HL-60 (cell line): ENCODE measurements at regions not wholly inside any gene's neighbourhood (a gene's known extent, or its start where the extent isn't known, plus 50 kb on each side); places are given as distances from the start of the nearest gene placed in this dataset.

Experiments
- GABPA ChIP-seq: IDR thresholded peaks from 2 replicates; pipeline ENCODE4 v1.6.1; 2012; ENCODE audit warnings: low read depth
- SPI1 ChIP-seq: IDR thresholded peaks from 2 replicates; pipeline ENCODE4 v1.6.1; 2012; ENCODE audit warnings: low read depth, mild to moderate bottlenecking, borderline replicate concordance
- TF ChIP-seq, protein P1 (sequence below): IDR thresholded peaks from one replicate; pipeline ENCODE4 v1.5.1; 2011; ENCODE audit warnings: low read length, control low read depth, inconsistent platforms; ENCODE audit not compliant: insufficient read depth
- TF ChIP-seq, protein P2 (sequence below): IDR thresholded peaks from 2 replicates; pipeline ENCODE4 v1.6.1; 2012; ENCODE audit warnings: low read depth; ENCODE audit not compliant: insufficient replicate concordance

DNA sequence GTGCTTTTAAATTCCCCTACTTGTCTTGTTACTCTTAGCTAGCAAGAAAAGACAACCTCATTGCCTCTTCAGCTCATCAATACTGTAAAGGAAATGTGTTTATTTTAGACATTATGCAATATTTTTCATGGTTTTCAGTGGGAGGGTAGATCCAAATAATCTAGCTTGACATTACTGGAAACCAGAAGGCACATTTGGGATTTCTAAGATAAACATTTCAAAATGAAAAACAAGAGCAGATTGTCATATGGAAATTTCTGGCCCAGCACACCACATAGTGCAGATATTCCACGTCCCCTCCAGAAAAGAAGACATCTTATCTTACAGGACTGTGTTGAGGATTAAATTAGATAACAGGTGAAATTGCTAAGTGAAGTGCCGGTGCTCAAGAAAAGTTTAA, 296.9 kb downstream of the MSX2 start:
- TF ChIP-seq, protein P1, sequence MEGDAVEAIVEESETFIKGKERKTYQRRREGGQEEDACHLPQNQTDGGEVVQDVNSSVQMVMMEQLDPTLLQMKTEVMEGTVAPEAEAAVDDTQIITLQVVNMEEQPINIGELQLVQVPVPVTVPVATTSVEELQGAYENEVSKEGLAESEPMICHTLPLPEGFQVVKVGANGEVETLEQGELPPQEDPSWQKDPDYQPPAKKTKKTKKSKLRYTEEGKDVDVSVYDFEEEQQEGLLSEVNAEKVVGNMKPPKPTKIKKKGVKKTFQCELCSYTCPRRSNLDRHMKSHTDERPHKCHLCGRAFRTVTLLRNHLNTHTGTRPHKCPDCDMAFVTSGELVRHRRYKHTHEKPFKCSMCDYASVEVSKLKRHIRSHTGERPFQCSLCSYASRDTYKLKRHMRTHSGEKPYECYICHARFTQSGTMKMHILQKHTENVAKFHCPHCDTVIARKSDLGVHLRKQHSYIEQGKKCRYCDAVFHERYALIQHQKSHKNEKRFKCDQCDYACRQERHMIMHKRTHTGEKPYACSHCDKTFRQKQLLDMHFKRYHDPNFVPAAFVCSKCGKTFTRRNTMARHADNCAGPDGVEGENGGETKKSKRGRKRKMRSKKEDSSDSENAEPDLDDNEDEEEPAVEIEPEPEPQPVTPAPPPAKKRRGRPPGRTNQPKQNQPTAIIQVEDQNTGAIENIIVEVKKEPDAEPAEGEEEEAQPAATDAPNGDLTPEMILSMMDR, result no peak
- TF ChIP-seq GABPA (no peak), SPI1 (no peak)
- TF ChIP-seq, protein P2, sequence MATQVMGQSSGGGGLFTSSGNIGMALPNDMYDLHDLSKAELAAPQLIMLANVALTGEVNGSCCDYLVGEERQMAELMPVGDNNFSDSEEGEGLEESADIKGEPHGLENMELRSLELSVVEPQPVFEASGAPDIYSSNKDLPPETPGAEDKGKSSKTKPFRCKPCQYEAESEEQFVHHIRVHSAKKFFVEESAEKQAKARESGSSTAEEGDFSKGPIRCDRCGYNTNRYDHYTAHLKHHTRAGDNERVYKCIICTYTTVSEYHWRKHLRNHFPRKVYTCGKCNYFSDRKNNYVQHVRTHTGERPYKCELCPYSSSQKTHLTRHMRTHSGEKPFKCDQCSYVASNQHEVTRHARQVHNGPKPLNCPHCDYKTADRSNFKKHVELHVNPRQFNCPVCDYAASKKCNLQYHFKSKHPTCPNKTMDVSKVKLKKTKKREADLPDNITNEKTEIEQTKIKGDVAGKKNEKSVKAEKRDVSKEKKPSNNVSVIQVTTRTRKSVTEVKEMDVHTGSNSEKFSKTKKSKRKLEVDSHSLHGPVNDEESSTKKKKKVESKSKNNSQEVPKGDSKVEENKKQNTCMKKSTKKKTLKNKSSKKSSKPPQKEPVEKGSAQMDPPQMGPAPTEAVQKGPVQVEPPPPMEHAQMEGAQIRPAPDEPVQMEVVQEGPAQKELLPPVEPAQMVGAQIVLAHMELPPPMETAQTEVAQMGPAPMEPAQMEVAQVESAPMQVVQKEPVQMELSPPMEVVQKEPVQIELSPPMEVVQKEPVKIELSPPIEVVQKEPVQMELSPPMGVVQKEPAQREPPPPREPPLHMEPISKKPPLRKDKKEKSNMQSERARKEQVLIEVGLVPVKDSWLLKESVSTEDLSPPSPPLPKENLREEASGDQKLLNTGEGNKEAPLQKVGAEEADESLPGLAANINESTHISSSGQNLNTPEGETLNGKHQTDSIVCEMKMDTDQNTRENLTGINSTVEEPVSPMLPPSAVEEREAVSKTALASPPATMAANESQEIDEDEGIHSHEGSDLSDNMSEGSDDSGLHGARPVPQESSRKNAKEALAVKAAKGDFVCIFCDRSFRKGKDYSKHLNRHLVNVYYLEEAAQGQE, result no peak
